ENCODE measurements at regions not wholly inside any gene's neighbourhood (a gene's known extent, or its start where the extent isn't known, plus 50 kb on each side); places are given as distances from the start of the nearest gene placed in this dataset.

GRCh38 chr7:97450516-97450915, 281.4 kb upstream of the TAC1 start:
- Mint-ChIP-seq H3K36me3 (no peaks in the 10 kb centered on the region), H3K27ac (no peak overlapping the region), H3K4me3 (no peak overlapping the region), H3K9me3 (peaks cover 9 to 10% of the 10 kb centered on the region in 2 donors), H3K27me3 (ENCODE audit: low read depth in 2 of 2) (no peaks in the 10 kb centered on the region), H3K4me1 (no peaks in the 10 kb centered on the region)
- H3K27me3 ChIP-seq (ENCODE audit: control insufficient read depth, insufficient read depth, low read length): no peaks in the 10 kb centered on the region
- H3K27ac ChIP-seq (ENCODE audit: low read length): no peak overlapping the region
- 40% methylated on average over 1 of the region's 1 CpG for WGBS (ENCODE audit: insufficient coverage)
- H3K4me3 ChIP-seq (ENCODE audit: low read length): no peak overlapping the region
- no peaks in the 10 kb centered on the region for H3K4me1 ChIP-seq (ENCODE audit: control insufficient read depth, insufficient read depth, low read length)
- no peaks in the 10 kb centered on the region for H3K9me3 ChIP-seq (ENCODE audit: control insufficient read depth, insufficient read depth, low read length)
- DNase-seq (no peak), ATAC-seq (no peak)
- no peak for TF ChIP-seq CTCF (IDR thresholded peaks at IDR 0.05)
- intact Hi-C loops (cut with micrococcal nuclease): no loop called here
- no peaks in the 10 kb centered on the region for H3K36me3 ChIP-seq (ENCODE audit: control insufficient read depth, insufficient read depth, low read length)

GRCh38 chr7:97454636-97455035, 277.2 kb upstream of the TAC1 start:
- intact Hi-C loops (cut with micrococcal nuclease): no loop called here
- no peaks in the 10 kb centered on the region for H3K4me1 Mint-ChIP-seq
- 88% methylated on average over 1 of the region's 1 CpG for WGBS (ENCODE audit: insufficient coverage)
- DNase-seq (no peak), ATAC-seq (no peak)
- Histone ChIP-seq H3K4me3 (ENCODE audit: low read length) (no peak overlapping the region), H3K9me3 (ENCODE audit: control insufficient read depth, insufficient read depth, low read length) (no peaks in the 10 kb centered on the region), H3K27ac (ENCODE audit: low read length) (no peak overlapping the region), H3K4me1 (ENCODE audit: control insufficient read depth, insufficient read depth, low read length) (no peaks in the 10 kb centered on the region), H3K36me3 (ENCODE audit: control insufficient read depth, insufficient read depth, low read length) (no peaks in the 10 kb centered on the region), H3K27me3 (ENCODE audit: control insufficient read depth, insufficient read depth, low read length) (no peaks in the 10 kb centered on the region)
- H3K36me3 Mint-ChIP-seq: no peaks in the 10 kb centered on the region
- H3K9me3 Mint-ChIP-seq: peaks cover 10 to 12% of the 10 kb centered on the region in 2 donors
- H3K27ac Mint-ChIP-seq: no peak overlapping the region
- H3K27me3 Mint-ChIP-seq (ENCODE audit: low read depth in 2 of 2): no peaks in the 10 kb centered on the region
- no peak for TF ChIP-seq CTCF (IDR thresholded peaks at IDR 0.05)
- no peak overlapping the region for H3K4me3 Mint-ChIP-seq

GRCh38 chr7:97457054-97457453, 274.8 kb upstream of the TAC1 start:
- H3K4me3 Mint-ChIP-seq: no peak overlapping the region
- no peaks in the 10 kb centered on the region for H3K36me3 Mint-ChIP-seq
- peaks cover 11 to 12% of the 10 kb centered on the region in 2 donors for H3K9me3 Mint-ChIP-seq
- Histone ChIP-seq H3K27me3 (ENCODE audit: control insufficient read depth, insufficient read depth, low read length) (no peaks in the 10 kb centered on the region), H3K4me1 (ENCODE audit: control insufficient read depth, insufficient read depth, low read length) (no peaks in the 10 kb centered on the region), H3K9me3 (ENCODE audit: control insufficient read depth, insufficient read depth, low read length) (no peaks in the 10 kb centered on the region), H3K4me3 (ENCODE audit: low read length) (no peak overlapping the region), H3K36me3 (ENCODE audit: control insufficient read depth, insufficient read depth, low read length) (no peaks in the 10 kb centered on the region), H3K27ac (ENCODE audit: low read length) (no peak overlapping the region)
- H3K27ac Mint-ChIP-seq: no peak overlapping the region
- DNase-seq (no peak), ATAC-seq (no peak)
- TF ChIP-seq CTCF (IDR thresholded peaks at IDR 0.05): no peak
- intact Hi-C loops (cut with micrococcal nuclease): no loop called here
- no peaks in the 10 kb centered on the region for H3K27me3 Mint-ChIP-seq (ENCODE audit: low read depth in 2 of 2)
- H3K4me1 Mint-ChIP-seq: no peaks in the 10 kb centered on the region
- WGBS (ENCODE audit: insufficient coverage): 78% methylated on average over 3 of the region's 3 CpGs

GRCh38 chr7:97460433-97460832, 271.5 kb upstream of the TAC1 start:
- no peaks in the 10 kb centered on the region for H3K27me3 Mint-ChIP-seq (ENCODE audit: low read depth in 2 of 2)
- Histone ChIP-seq H3K27me3 (ENCODE audit: control insufficient read depth, insufficient read depth, low read length) (no peaks in the 10 kb centered on the region), H3K4me3 (ENCODE audit: low read length) (no peak overlapping the region), H3K4me1 (ENCODE audit: control insufficient read depth, insufficient read depth, low read length) (no peaks in the 10 kb centered on the region), H3K9me3 (ENCODE audit: control insufficient read depth, insufficient read depth, low read length) (no peaks in the 10 kb centered on the region), H3K27ac (ENCODE audit: low read length) (no peak overlapping the region), H3K36me3 (ENCODE audit: control insufficient read depth, insufficient read depth, low read length) (no peaks in the 10 kb centered on the region)
- ATAC-seq: no peak
- H3K36me3 Mint-ChIP-seq: no peaks in the 10 kb centered on the region
- H3K4me3 Mint-ChIP-seq: no peak overlapping the region
- TF ChIP-seq CTCF (IDR thresholded peaks at IDR 0.05): no peak
- DNase-seq: no peak
- H3K27ac Mint-ChIP-seq: no peak overlapping the region
- WGBS (ENCODE audit: insufficient coverage): 85% methylated on average over 1 of the region's 1 CpG
- H3K9me3 Mint-ChIP-seq: peaks cover 6 to 12% of the 10 kb centered on the region in 2 donors
- no peaks in the 10 kb centered on the region for H3K4me1 Mint-ChIP-seq
- intact Hi-C loops (cut with micrococcal nuclease): no loop called here
